CD14-positive monocyte (primary cell): ENCODE measurements at regions not wholly inside any gene's neighbourhood (a gene's known extent, or its start where the extent isn't known, plus 50 kb on each side); places are given as distances from the start of the nearest gene placed in this dataset.

Experiments used
- DNase-seq, 3 donors: peaks; one replicate each; pipeline ENCODE4 v3.0.0-alpha.2; 2011 to 2022
- H2AFZ ChIP-seq: 2 replicates; pipeline ENCODE4 v1.6.0; 2012; ENCODE audit warnings: mild to moderate bottlenecking, low read depth, low read length, inconsistent platforms; ENCODE audit not compliant: insufficient read depth, poor library complexity, severe bottlenecking
- H3K27ac ChIP-seq, 2 donors: 1 replicate in 1 of 2; 2 replicates in 1 of 2; pipeline ENCODE4 v1.5.1; 2012 to 2013; ENCODE audit warnings: low read length in 2 of 2, control low read depth in 1 of 2, inconsistent platforms in 1 of 2, low read depth in 1 of 2, mild to moderate bottlenecking in 1 of 2
- H3K27me3 ChIP-seq, 2 donors: one replicate each; pipeline versions ENCODE4 v1.6.0 to v1.6.1; 2011 to 2013; ENCODE audit warnings: low read length in 2 of 2; ENCODE audit not compliant: control insufficient read depth in 2 of 2, insufficient read depth in 2 of 2
- H3K36me3 ChIP-seq, 2 donors: replicated peaks in 1 of 2; 1 replicate in 1 of 2; 2 replicates in 1 of 2; pipeline versions ENCODE4 v1.5.1 to v1.6.1; 2012 to 2013; ENCODE audit warnings: low read length in 2 of 2, control low read depth in 1 of 2, inconsistent platforms in 1 of 2, mild to moderate bottlenecking in 1 of 2; ENCODE audit not compliant: insufficient read depth in 2 of 2, control insufficient read depth in 1 of 2
- H3K4me1 ChIP-seq, 2 donors: 1 replicate in 1 of 2; 2 replicates in 1 of 2; pipeline versions ENCODE4 v1.5.1 to v1.6.1; 2012 to 2013; ENCODE audit warnings: low read length in 2 of 2, control low read depth in 1 of 2, inconsistent platforms in 1 of 2, mild to moderate bottlenecking in 1 of 2, moderate library complexity in 1 of 2; ENCODE audit not compliant: insufficient read depth in 2 of 2, control insufficient read depth in 1 of 2
- H3K4me2 ChIP-seq: replicated peaks from 2 replicates; pipeline ENCODE3; 2012; ENCODE audit warnings: low read length, moderate library complexity, mild to moderate bottlenecking; ENCODE audit not compliant: poor library complexity, severe bottlenecking; ENCODE audit errors: extremely low read depth
- H3K4me3 ChIP-seq, 3 experiments: fragments of 200-600 bp in 1 of 3; sonication (generic) in 1 of 3; replicated peaks in 1 of 3; 1 replicate in 2 of 3; 2 replicates in 1 of 3; pipeline ENCODE4 v1.5.1; 2011 to 2013; ENCODE audit warnings: low read length in 3 of 3, mild to moderate bottlenecking in 3 of 3, control low read depth in 2 of 3, low read depth in 2 of 3, inconsistent platforms in 1 of 3, moderate library complexity in 1 of 3
- H3K79me2 ChIP-seq: 2 replicates; pipeline ENCODE4 v1.6.0; 2012; ENCODE audit warnings: mild to moderate bottlenecking, control low read depth, inconsistent platforms, low read length, moderate library complexity; ENCODE audit not compliant: insufficient read depth
- H3K9ac ChIP-seq: 2 replicates; pipeline ENCODE4 v1.6.0; 2017; ENCODE audit warnings: low read length, mild to moderate bottlenecking; ENCODE audit not compliant: insufficient read depth, poor library complexity, severe bottlenecking
- H3K9me3 ChIP-seq, 2 donors: replicated peaks in 1 of 2; 1 replicate in 1 of 2; 2 replicates in 1 of 2; pipeline versions ENCODE4 v1.5.1 to v1.6.1; 2012 to 2013; ENCODE audit warnings: low read length in 2 of 2, control low read depth in 1 of 2; ENCODE audit not compliant: control insufficient read depth in 1 of 2, insufficient read depth in 1 of 2
- H4K20me1 ChIP-seq: 2 replicates; pipeline ENCODE4 v1.6.0; 2012; ENCODE audit warnings: mild to moderate bottlenecking, low read length, control low read depth, moderate library complexity; ENCODE audit not compliant: insufficient read depth
- H3K27ac Mint-ChIP-seq, 7 donors: one replicate each; pipeline ENCODE4 v1.8.0; 2020; ENCODE audit warnings: mild to moderate bottlenecking in 7 of 7, mixed read lengths in 7 of 7, moderate library complexity in 6 of 7, inconsistent platforms in 2 of 7
- H3K27me3 Mint-ChIP-seq, 3 donors: one replicate each; pipeline ENCODE4 v1.8.0; 2021 to 2022; ENCODE audit warnings: low read depth in 3 of 3, mild to moderate bottlenecking in 3 of 3, mixed read lengths in 3 of 3, moderate library complexity in 3 of 3, inconsistent platforms in 1 of 3
- H3K36me3 Mint-ChIP-seq, 2 donors: one replicate each; pipeline ENCODE4 v1.8.0; 2020; ENCODE audit warnings: mixed read lengths in 2 of 2, inconsistent platforms in 1 of 2, mild to moderate bottlenecking in 1 of 2
- H3K4me1 Mint-ChIP-seq: one replicate; pipeline ENCODE4 v1.8.0; 2020; ENCODE audit warnings: mild to moderate bottlenecking, mixed read lengths
- H3K4me3 Mint-ChIP-seq, 2 donors: one replicate each; pipeline ENCODE4 v1.8.0; 2020; ENCODE audit warnings: mild to moderate bottlenecking in 2 of 2, mixed read lengths in 2 of 2, moderate library complexity in 1 of 2
- H3K9me3 Mint-ChIP-seq, 7 donors: one replicate each; pipeline ENCODE4 v1.8.0; 2020 to 2022; ENCODE audit warnings: mixed read lengths in 7 of 7, mild to moderate bottlenecking in 6 of 7, moderate library complexity in 6 of 7, inconsistent platforms in 2 of 7
- WGBS: methylation state at CpG from one replicate; pipeline ENCODE4 v1.1.5; 2013; ENCODE audit warnings: missing lambda C conversion rate; ENCODE audit not compliant: insufficient coverage; 5-methylcytosine and 5-hydroxymethylcytosine counted together
- intact Hi-C, 2 donors: fragments of 100-400 bp; cut with micrococcal nuclease; formaldehyde crosslinking; loops; one replicate each; pipeline versions ENCODE4 v1.15.0 to v1.15.1; 2023
- TF ChIP-seq, protein P1 (sequence below): fragments of 200-600 bp; IDR thresholded peaks from one replicate; pipeline ENCODE4 v1.8.0; 2022; ENCODE audit warnings: antibody characterized with exemption, mild to moderate bottlenecking

DNA sequence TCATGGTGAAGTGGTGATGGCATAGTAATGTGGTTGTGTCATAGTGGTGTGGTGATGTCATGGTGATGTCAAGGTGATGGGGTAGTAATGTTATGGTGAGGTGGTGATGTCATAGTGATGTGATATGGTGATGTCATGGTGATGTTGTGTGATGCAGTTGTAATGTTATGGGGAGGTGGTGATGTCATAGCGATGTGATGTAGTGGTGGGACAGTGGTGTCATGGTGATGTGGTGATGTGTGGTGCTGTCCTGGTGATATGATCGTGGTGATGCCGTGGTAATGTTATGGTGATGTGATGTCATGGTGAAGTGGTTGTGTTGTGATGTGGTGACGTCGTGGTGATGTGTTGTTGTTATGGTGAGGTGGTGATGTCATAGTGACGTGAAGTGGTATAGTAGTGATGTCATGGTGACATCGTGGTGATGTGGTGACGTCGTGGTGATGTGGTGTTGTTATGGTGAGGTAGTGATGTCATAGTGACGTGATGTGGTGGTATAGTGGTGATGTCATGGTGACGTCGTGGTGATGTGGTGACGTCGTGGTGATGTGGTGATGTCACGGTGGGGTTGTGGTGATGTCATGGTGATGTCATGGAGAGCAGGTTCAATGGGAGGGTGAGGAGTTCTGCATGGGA, 242.7 kb upstream of the MYT1L start:
- H3K4me3 Mint-ChIP-seq: no peak overlapping the region
- H3K27ac Mint-ChIP-seq: no peak overlapping the region
- Histone ChIP-seq H3K27ac (no peak overlapping the region), H4K20me1 (no peaks in the 10 kb centered on the region), H3K4me1 (no peaks in the 10 kb centered on the region), H3K9ac (no peak overlapping the region), H3K9me3 (peaks cover 26 to 35% of the 10 kb centered on the region in 2 donors), H3K79me2 (no peaks in the 10 kb centered on the region), H3K27me3 (no peaks in the 10 kb centered on the region), H3K36me3 (no peaks in the 10 kb centered on the region), H3K4me2 (no peak overlapping the region), H3K4me3 (no peak overlapping the region), H2AFZ (no peak overlapping the region)
- intact Hi-C loops: no loop called here
- TF ChIP-seq, protein P1, sequence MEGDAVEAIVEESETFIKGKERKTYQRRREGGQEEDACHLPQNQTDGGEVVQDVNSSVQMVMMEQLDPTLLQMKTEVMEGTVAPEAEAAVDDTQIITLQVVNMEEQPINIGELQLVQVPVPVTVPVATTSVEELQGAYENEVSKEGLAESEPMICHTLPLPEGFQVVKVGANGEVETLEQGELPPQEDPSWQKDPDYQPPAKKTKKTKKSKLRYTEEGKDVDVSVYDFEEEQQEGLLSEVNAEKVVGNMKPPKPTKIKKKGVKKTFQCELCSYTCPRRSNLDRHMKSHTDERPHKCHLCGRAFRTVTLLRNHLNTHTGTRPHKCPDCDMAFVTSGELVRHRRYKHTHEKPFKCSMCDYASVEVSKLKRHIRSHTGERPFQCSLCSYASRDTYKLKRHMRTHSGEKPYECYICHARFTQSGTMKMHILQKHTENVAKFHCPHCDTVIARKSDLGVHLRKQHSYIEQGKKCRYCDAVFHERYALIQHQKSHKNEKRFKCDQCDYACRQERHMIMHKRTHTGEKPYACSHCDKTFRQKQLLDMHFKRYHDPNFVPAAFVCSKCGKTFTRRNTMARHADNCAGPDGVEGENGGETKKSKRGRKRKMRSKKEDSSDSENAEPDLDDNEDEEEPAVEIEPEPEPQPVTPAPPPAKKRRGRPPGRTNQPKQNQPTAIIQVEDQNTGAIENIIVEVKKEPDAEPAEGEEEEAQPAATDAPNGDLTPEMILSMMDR: no peak
- DNase-seq: no peak
- peaks cover 0 to 10% (median 0%) of the 10 kb centered on the region in 7 donors for H3K9me3 Mint-ChIP-seq
- H3K4me1 Mint-ChIP-seq: no peaks in the 10 kb centered on the region
- peaks cover 0 to 3% (median 0%) of the 10 kb centered on the region in 3 donors for H3K27me3 Mint-ChIP-seq
- WGBS: 92% methylated on average over 15 of the region's 15 CpGs
- no peaks in the 10 kb centered on the region for H3K36me3 Mint-ChIP-seq

DNA sequence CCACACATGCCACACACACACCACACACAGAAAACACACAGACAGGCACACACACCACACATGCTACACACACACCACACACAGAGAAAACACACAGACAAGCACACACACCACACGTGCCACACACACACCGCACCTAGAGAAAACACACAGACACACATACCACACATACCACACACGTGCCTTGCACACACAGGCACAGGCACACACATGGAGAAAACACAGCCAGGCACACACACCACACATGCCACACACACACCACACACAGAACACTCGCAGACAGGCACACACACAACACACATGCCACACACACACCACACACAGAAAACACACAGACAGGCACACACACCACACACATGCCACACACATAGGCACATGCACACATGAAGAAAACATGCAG, 242.1 kb upstream of the MYT1L start:
- Histone ChIP-seq H3K36me3 (no peaks in the 10 kb centered on the region), H3K27ac (no peak overlapping the region), H3K9me3 (peaks cover 26 to 35% of the 10 kb centered on the region in 2 donors), H3K79me2 (no peaks in the 10 kb centered on the region), H2AFZ (no peak overlapping the region), H3K27me3 (no peaks in the 10 kb centered on the region), H3K4me3 (no peak overlapping the region), H4K20me1 (no peaks in the 10 kb centered on the region), H3K4me2 (no peak overlapping the region), H3K4me1 (no peaks in the 10 kb centered on the region), H3K9ac (no peak overlapping the region)
- no peak for DNase-seq
- peaks cover 0 to 3% (median 0%) of the 10 kb centered on the region in 3 donors for H3K27me3 Mint-ChIP-seq
- H3K27ac Mint-ChIP-seq: no peak overlapping the region
- no peak overlapping the region for H3K4me3 Mint-ChIP-seq
- intact Hi-C loops: no loop called here
- no peaks in the 10 kb centered on the region for H3K36me3 Mint-ChIP-seq
- H3K4me1 Mint-ChIP-seq: no peaks in the 10 kb centered on the region
- H3K9me3 Mint-ChIP-seq: peaks cover 0 to 12% (median 0%) of the 10 kb centered on the region in 7 donors
- TF ChIP-seq, protein P1: no peak
- 98% methylated on average over 4 of the region's 4 CpGs for WGBS
